Tibial nerve (tissue), 4 donors: ENCODE measurements at regions not wholly inside any gene's neighbourhood (a gene's known extent, or its start where the extent isn't known, plus 50 kb on each side); places are given as distances from the start of the nearest gene placed in this dataset.

Experiments used
- CTCF ChIP-seq, 5 experiments: fragments of 200-600 bp in 3 of 5; fragments of 450-650 bp in 2 of 5; sonication (generic) in 3 of 5; IDR thresholded peaks; one replicate each; pipeline ENCODE4 v1.5.1; 2016 to 2019; ENCODE audit warnings: antibody characterized with exemption in 5 of 5, mild to moderate bottlenecking in 3 of 5, moderate library complexity in 2 of 5
- EP300 ChIP-seq, 2 donors: sonication (generic); formaldehyde crosslinking; IDR thresholded peaks; one replicate each; pipeline ENCODE4 v1.6.1; 2017; ENCODE audit warnings: antibody characterized with exemption in 2 of 2, mild to moderate bottlenecking in 1 of 2
- POLR2A ChIP-seq, 2 donors: fragments of 450-650 bp; IDR thresholded peaks; one replicate each; pipeline ENCODE4 v1.6.1; 2017; ENCODE audit warnings: antibody characterized with exemption in 2 of 2, mild to moderate bottlenecking in 2 of 2, moderate library complexity in 2 of 2

- TF ChIP-seq POLR2A (IDR thresholded peaks at IDR 0.05) (no peak), CTCF (IDR thresholded peaks at IDR 0.05) (no peak), EP300 (IDR thresholded peaks at IDR 0.05) (no peak)
Measured at GRCh38 chr20:22686097-22686496, 101.7 kb upstream of the FOXA2 start.
